LNCaP clone FGC (cell line): ENCODE measurements at regions not wholly inside any gene's neighbourhood (a gene's known extent, or its start where the extent isn't known, plus 50 kb on each side); places are given as distances from the start of the nearest gene placed in this dataset.

Experiments used
- DNase-seq: peaks from one replicate; pipeline ENCODE4 v3.0.0-alpha.2; 2011; ENCODE audit warnings: low read depth
- H3K4me3 ChIP-seq: 2 replicates; pipeline ENCODE4 v1.5.1; 2011; ENCODE audit warnings: mild to moderate bottlenecking, low read depth, low read length, control low read depth
- CTCF ChIP-seq: IDR thresholded peaks from 2 replicates; pipeline ENCODE4 v1.5.1; 2012; ENCODE audit warnings: mild to moderate bottlenecking; ENCODE audit not compliant: control insufficient read depth, insufficient read depth; ENCODE audit errors: extremely low read depth

GRCh38 chr20:48288930-48289507, 503.7 kb upstream of the SULF2 start:
- no peak for DNase-seq
- TF ChIP-seq CTCF, result no peak

GRCh38 chr20:48287552-48288170, 502.4 kb upstream of the SULF2 start:
- H3K4me3 ChIP-seq, result no peak overlapping the region
- no peak for TF ChIP-seq CTCF
- no peak for DNase-seq

More at GRCh38 chr20:48288930-48289507, 503.7 kb upstream of the SULF2 start:
- no peak overlapping the region for H3K4me3 ChIP-seq

- no peak overlapping the region for H3K4me3 ChIP-seq
- no peak for DNase-seq
- no peak for TF ChIP-seq CTCF
Observed at GRCh38 chr20:48287021-48287494, 501.8 kb upstream of the SULF2 start.

- no peak for TF ChIP-seq CTCF
- H3K4me3 ChIP-seq, result no peak overlapping the region
- no peak for DNase-seq
Observed at GRCh38 chr20:48286601-48287000, 501.3 kb upstream of the SULF2 start.

- no peak for TF ChIP-seq CTCF
- no peak for DNase-seq
- no peak overlapping the region for H3K4me3 ChIP-seq
Observed at GRCh38 chr20:48285656-48286055, 500.4 kb upstream of the SULF2 start.

GRCh38 chr20:48284837-48285236, 499.6 kb upstream of the SULF2 start:
- H3K4me3 ChIP-seq, result no peak overlapping the region
- DNase-seq, result no peak
- no peak for TF ChIP-seq CTCF

- DNase-seq, result no peak
- no peak overlapping the region for H3K4me3 ChIP-seq
- TF ChIP-seq CTCF, result no peak
Observed at GRCh38 chr20:48284315-48284714, 499.0 kb upstream of the SULF2 start.
